Mammary epithelial cell (primary cell): ENCODE measurements at regions not wholly inside any gene's neighbourhood (a gene's known extent, or its start where the extent isn't known, plus 50 kb on each side); places are given as distances from the start of the nearest gene placed in this dataset.

Experiments used
- EZH2 ChIP-seq: IDR thresholded peaks from 2 replicates; pipeline ENCODE4 v1.6.1; 2012; ENCODE audit warnings: low read length, inconsistent platforms, borderline replicate concordance
- TF ChIP-seq, protein P1 (sequence below), 2 donors: IDR thresholded peaks in 1 of 2; conservative IDR thresholded peaks in 1 of 2; 2 replicates each; pipeline ENCODE4 v1.5.1; 2011 to 2012; ENCODE audit warnings: inconsistent platforms in 2 of 2, low read length in 2 of 2, mild to moderate bottlenecking in 2 of 2, control low read depth in 1 of 2, low read depth in 1 of 2; ENCODE audit not compliant: insufficient read depth in 1 of 2; ENCODE audit errors: extremely low read depth in 1 of 2

DNA sequence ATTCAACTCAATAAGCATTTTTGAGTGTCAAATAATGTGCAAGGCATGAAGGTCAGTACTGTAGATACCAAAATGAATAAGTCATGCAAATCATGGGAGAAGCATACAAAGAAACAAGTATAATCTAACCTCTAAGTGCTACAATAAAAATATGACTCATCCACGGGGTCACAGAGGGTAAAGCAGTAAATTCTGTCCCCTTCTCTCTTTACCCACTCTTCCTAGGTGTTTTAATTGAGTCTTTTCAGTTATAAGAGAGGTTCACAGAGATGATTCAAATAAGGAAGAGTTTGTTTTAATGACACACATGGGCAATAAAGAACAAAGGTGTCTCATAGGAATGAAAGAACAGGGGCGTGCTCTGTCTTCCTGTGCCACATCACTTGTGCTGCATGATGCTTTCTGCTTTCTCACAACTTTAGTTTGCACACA is 71.5 kb upstream of the DAAM1 start:
- TF ChIP-seq, protein P1, sequence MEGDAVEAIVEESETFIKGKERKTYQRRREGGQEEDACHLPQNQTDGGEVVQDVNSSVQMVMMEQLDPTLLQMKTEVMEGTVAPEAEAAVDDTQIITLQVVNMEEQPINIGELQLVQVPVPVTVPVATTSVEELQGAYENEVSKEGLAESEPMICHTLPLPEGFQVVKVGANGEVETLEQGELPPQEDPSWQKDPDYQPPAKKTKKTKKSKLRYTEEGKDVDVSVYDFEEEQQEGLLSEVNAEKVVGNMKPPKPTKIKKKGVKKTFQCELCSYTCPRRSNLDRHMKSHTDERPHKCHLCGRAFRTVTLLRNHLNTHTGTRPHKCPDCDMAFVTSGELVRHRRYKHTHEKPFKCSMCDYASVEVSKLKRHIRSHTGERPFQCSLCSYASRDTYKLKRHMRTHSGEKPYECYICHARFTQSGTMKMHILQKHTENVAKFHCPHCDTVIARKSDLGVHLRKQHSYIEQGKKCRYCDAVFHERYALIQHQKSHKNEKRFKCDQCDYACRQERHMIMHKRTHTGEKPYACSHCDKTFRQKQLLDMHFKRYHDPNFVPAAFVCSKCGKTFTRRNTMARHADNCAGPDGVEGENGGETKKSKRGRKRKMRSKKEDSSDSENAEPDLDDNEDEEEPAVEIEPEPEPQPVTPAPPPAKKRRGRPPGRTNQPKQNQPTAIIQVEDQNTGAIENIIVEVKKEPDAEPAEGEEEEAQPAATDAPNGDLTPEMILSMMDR (conservative IDR thresholded peaks at IDR 0.05 in 1 of 2, IDR thresholded peaks at IDR 0.05 in 1 of 2; ENCODE audit: extremely low read depth in 1 of 2, insufficient read depth in 1 of 2, low read depth in 1 of 2, low read length in 2 of 2): no peak
- no peak for TF ChIP-seq EZH2
